AG04449 (cell line): ENCODE measurements at regions not wholly inside any gene's neighbourhood (a gene's known extent, or its start where the extent isn't known, plus 50 kb on each side); places are given as distances from the start of the nearest gene placed in this dataset.

Experiments used
- CTCF ChIA-PET: fragments of 350-600 bp; formaldehyde crosslinking; extraction: SDS; loops from one replicate; lab custom pipeline; 2021; ENCODE audit warnings: antibody characterized with exemption; lab: Yijun Ruan, JAX
- POLR2A ChIA-PET: fragments of 400-600, 350-600 bp; formaldehyde crosslinking; extraction: SDS; loops from one replicate; lab custom pipeline; 2020; ENCODE audit warnings: antibody characterized with exemption, inconsistent platforms; lab: Yijun Ruan, JAX
- DNase-seq: peaks from one replicate; pipeline ENCODE4 v3.0.0-alpha.2; 2010; ENCODE audit warnings: low read depth, low spot score
- H3K4me3 ChIP-seq: 2 replicates; pipeline ENCODE4 v1.5.1; 2011; ENCODE audit warnings: low read depth, mild to moderate bottlenecking, control low read depth, low read length
- TF ChIP-seq, protein P1 (sequence below): IDR thresholded peaks from one replicate; pipeline ENCODE4 v1.5.1; 2011; ENCODE audit warnings: mild to moderate bottlenecking, moderate library complexity, low read length, control low read depth, inconsistent platforms; ENCODE audit not compliant: insufficient read depth; ENCODE audit errors: missing control alignments

DNA sequence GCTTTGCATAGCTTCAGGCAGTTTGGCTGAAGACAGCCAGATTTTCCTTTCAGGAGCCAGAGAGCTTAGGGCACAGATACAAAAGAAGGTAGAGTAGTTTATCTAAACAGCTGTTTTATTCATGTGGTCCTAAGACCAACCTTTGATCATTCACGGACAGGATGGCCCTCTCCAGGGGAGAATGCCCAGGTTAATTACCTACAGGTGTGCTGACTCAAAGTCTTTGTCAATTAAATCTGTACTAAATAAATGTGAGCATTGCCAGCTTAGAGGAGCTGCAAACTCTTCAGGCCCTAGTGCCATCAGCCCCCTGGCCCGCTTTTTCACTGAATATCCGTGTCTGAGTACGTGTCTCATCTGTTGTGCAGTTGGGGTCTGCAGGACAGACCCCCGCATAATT is 554.7 kb downstream of the NUP35 start:
- ChIA-PET CTCF (no interaction called here), POLR2A (no interaction called here)
- TF ChIP-seq, protein P1, sequence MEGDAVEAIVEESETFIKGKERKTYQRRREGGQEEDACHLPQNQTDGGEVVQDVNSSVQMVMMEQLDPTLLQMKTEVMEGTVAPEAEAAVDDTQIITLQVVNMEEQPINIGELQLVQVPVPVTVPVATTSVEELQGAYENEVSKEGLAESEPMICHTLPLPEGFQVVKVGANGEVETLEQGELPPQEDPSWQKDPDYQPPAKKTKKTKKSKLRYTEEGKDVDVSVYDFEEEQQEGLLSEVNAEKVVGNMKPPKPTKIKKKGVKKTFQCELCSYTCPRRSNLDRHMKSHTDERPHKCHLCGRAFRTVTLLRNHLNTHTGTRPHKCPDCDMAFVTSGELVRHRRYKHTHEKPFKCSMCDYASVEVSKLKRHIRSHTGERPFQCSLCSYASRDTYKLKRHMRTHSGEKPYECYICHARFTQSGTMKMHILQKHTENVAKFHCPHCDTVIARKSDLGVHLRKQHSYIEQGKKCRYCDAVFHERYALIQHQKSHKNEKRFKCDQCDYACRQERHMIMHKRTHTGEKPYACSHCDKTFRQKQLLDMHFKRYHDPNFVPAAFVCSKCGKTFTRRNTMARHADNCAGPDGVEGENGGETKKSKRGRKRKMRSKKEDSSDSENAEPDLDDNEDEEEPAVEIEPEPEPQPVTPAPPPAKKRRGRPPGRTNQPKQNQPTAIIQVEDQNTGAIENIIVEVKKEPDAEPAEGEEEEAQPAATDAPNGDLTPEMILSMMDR = no peak
- H3K4me3 ChIP-seq = no peak overlapping the region
- no peak for DNase-seq

DNA sequence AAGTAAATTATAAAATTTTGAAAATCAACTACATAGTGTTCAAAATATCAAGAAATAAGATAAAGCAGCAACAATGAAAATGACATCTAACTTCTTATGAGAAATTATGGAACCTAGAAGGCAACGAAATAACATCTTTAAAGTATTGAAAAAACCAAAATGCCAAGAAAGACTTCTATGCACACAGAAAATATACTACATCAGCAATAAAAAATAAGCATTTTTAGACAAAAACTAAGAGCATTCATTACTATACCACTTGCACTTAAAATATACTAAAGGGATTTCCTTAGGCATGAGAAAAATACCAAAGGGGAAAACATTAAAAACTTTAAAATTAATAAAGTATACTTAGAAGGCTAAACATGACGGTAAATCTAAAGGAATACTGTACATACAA is 556.3 kb downstream of the NUP35 start:
- no peak for DNase-seq
- no peak overlapping the region for H3K4me3 ChIP-seq
- POLR2A ChIA-PET = no interaction called here
- TF ChIP-seq, protein P1 = no peak
- CTCF ChIA-PET = no interaction called here

GRCh38 chr2:183684686-183685085 is 560.4 kb downstream of the NUP35 start:
- ChIA-PET POLR2A (no interaction called here), CTCF (no interaction called here)
- TF ChIP-seq, protein P1 = no peak
- no peak for DNase-seq
- no peak overlapping the region for H3K4me3 ChIP-seq

GRCh38 chr2:183696028-183696427 is 571.8 kb downstream of the NUP35 start:
- ChIA-PET POLR2A (no interaction called here), CTCF (no interaction called here)
- TF ChIP-seq, protein P1 = no peak
- H3K4me3 ChIP-seq = no peak overlapping the region
- no peak for DNase-seq

DNA sequence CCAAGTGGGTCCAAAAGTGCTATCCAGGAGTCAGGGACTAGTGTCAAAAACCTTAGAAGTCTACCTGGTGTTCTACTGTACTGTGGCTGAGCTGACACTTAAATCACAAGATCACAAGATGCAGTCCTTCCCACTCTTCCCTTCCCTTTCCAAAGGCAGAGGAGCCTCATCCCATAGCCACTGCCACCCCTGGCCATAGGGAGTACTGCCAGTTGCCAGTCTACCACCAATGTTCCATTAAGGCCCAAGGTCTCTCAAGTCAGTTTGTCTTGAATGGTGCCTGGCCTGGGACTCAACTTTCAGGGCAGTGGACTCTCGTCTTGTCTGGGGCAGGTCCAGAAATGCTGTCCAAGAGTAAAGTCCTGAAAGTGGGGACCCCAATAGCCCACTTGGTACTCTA is 585.6 kb downstream of the NUP35 start:
- TF ChIP-seq, protein P1 = no peak
- H3K4me3 ChIP-seq = no peak overlapping the region
- CTCF ChIA-PET = no interaction called here
- POLR2A ChIA-PET = no interaction called here
- DNase-seq = no peak

DNA sequence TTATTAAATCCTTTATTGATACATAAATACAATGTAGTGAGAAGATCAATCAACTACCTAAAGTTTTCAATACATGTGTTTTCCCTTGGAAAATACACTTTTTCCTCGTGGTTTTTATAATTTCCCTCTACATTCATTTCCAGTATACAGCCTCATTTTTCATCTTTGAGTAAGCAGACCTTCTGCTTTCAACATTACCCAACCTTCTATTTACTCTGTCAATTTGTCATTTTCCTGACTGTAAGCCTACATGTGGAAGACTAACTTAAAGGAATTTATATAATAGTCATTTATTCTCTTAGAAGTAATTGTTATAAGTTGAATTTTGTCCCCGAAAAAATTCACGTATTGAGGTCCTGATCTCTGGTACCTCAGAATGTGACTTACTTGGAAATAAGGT is 594.0 kb downstream of the NUP35 start:
- CTCF ChIA-PET = no interaction called here
- no peak for DNase-seq
- no peak overlapping the region for H3K4me3 ChIP-seq
- TF ChIP-seq, protein P1 = no peak
- POLR2A ChIA-PET = no interaction called here
